22Rv1 (cell line): ENCODE measurements at regions not wholly inside any gene's neighbourhood (a gene's known extent, or its start where the extent isn't known, plus 50 kb on each side); places are given as distances from the start of the nearest gene placed in this dataset.

Experiments used
- CTCF ChIP-seq: fragments of 450-650 bp; IDR thresholded peaks from 2 replicates; pipeline ENCODE4 v1.5.1; 2017; ENCODE audit warnings: mild to moderate bottlenecking
- ZFX ChIP-seq: fragments of 450-650 bp; IDR thresholded peaks from 2 replicates; pipeline ENCODE4 v1.6.1; 2017; ENCODE audit warnings: antibody characterized with exemption, borderline replicate concordance

GRCh38 chr1:204777591-204777990 lies 92.1 kb upstream of the LRRN2 start:
- TF ChIP-seq CTCF: no peak
- TF ChIP-seq ZFX: no peak
